ENCODE measurements at regions not wholly inside any gene's neighbourhood (a gene's known extent, or its start where the extent isn't known, plus 50 kb on each side); places are given as distances from the start of the nearest gene placed in this dataset.

GRCh38 chr22:47842119-47842518, 1079.7 kb downstream of the TBC1D22A start:
- Histone ChIP-seq H2AFZ (ENCODE audit: low read length) (no peak overlapping the region), H3K9me3 (ENCODE audit: low read length) (no peaks in the 10 kb centered on the region), H3K9ac (ENCODE audit: insufficient read depth, low read depth, low read length) (no peak overlapping the region), H3K79me2 (ENCODE audit: insufficient read depth, low read length) (no peaks in the 10 kb centered on the region), H3K4me3 (replicated peaks in 1 of 3; ENCODE audit: insufficient read depth in 1 of 3, low read depth in 2 of 3, low read length in 3 of 3) (no peak overlapping the region), H4K20me1 (ENCODE audit: insufficient read depth, low read length) (no peaks in the 10 kb centered on the region), H3K4me2 (ENCODE audit: low read depth, low read length) (no peak overlapping the region), H3K4me1 (ENCODE audit: insufficient read depth, low read length) (no peaks in the 10 kb centered on the region), H3K27ac (ENCODE audit: extremely low read length, insufficient read depth, low read length) (no peak overlapping the region), H3K27me3 (ENCODE audit: control insufficient read depth in 1 of 2, insufficient read depth in 2 of 2, low read length in 2 of 2) (peaks cover 2 to 27% of the 10 kb centered on the region in 2 experiments; a peak in 3 of 5 replicates), H3K36me3 (replicated peaks in 1 of 2; ENCODE audit: control insufficient read depth in 1 of 2, insufficient read depth in 2 of 2, low read length in 2 of 2) (no peaks in the 10 kb centered on the region)
- ChIA-PET POLR2A (no interaction called here), CTCF (ENCODE audit: low intra/inter-chr PET ratio, low total read pairs) (no interaction called here)
- no TSS peak for BruUV-seq (replicated peaks)
- FAIRE-seq (no peak), ATAC-seq (peak; percentile 42; the same call in 2 of the 3 replicates), DNase-seq (ENCODE audit: low spot score) (no peak)
- TF ChIP-seq KDM3A (CRISPR knock-in tag; IDR thresholded peaks at IDR 0.05; ENCODE audit: low read depth) = no peak
- peak; percentile 30; the same call in 1 of the 2 replicates for TF ChIP-seq CTCF (CRISPR knock-in tag; IDR thresholded peaks at IDR 0.05)
- in situ Hi-C loops (cut with HindIII; ENCODE audit: extremely low pct_ligation_motif_present, low pct_unique_long_range_greater_than_20kb) (loop anchor here (5.0 kb wide), 1 partner anchor 650 kb away; no protein-coding TSS in a partner anchor), intact Hi-C loops (cut with micrococcal nuclease; ENCODE audit: unreplicated experiment) (no loop called here)
- WGBS (ENCODE audit: low lambda C conversion rate) = 25% methylated on average over 9 of the region's 10 CpGs

GRCh38 chr22:47841156-47841555, 1078.7 kb downstream of the TBC1D22A start:
- in situ Hi-C loops (cut with HindIII; ENCODE audit: extremely low pct_ligation_motif_present, low pct_unique_long_range_greater_than_20kb) = loop anchor here (5.0 kb wide), 1 partner anchor 651 kb away; no protein-coding TSS in a partner anchor
- Histone ChIP-seq H3K4me1 (ENCODE audit: insufficient read depth, low read length) (no peaks in the 10 kb centered on the region), H2AFZ (ENCODE audit: low read length) (no peak overlapping the region), H3K4me2 (ENCODE audit: low read depth, low read length) (no peak overlapping the region), H3K4me3 (replicated peaks in 1 of 3; ENCODE audit: insufficient read depth in 1 of 3, low read depth in 2 of 3, low read length in 3 of 3) (no peak overlapping the region), H3K79me2 (ENCODE audit: insufficient read depth, low read length) (no peaks in the 10 kb centered on the region), H3K9me3 (ENCODE audit: low read length) (no peaks in the 10 kb centered on the region), H3K27me3 (ENCODE audit: control insufficient read depth in 1 of 2, insufficient read depth in 2 of 2, low read length in 2 of 2) (peaks cover 2 to 27% of the 10 kb centered on the region in 2 experiments; a peak in 3 of 5 replicates), H4K20me1 (ENCODE audit: insufficient read depth, low read length) (no peaks in the 10 kb centered on the region), H3K9ac (ENCODE audit: insufficient read depth, low read depth, low read length) (no peak overlapping the region), H3K36me3 (replicated peaks in 1 of 2; ENCODE audit: control insufficient read depth in 1 of 2, insufficient read depth in 2 of 2, low read length in 2 of 2) (no peaks in the 10 kb centered on the region), H3K27ac (ENCODE audit: extremely low read length, insufficient read depth, low read length) (no peak overlapping the region)
- FAIRE-seq = no peak
- BruUV-seq (replicated peaks) = no TSS peak
- ChIA-PET POLR2A (no interaction called here), CTCF (ENCODE audit: low intra/inter-chr PET ratio, low total read pairs) (no interaction called here)
- intact Hi-C loops (cut with micrococcal nuclease; ENCODE audit: unreplicated experiment) = no loop called here
- WGBS (ENCODE audit: low lambda C conversion rate) = 0% methylated on average over 3 of the region's 3 CpGs
- no peak for ATAC-seq
- no peak for DNase-seq (ENCODE audit: low spot score)
- no peak for TF ChIP-seq SETDB1 (CRISPR knock-in tag; IDR thresholded peaks at IDR 0.05; ENCODE audit: borderline replicate concordance)
- no peak for TF ChIP-seq CENPT (CRISPR knock-in tag; IDR thresholded peaks at IDR 0.05; ENCODE audit: low read depth)
- TF ChIP-seq ATF2 (CRISPR knock-in tag; IDR thresholded peaks at IDR 0.05) = no peak
- TF ChIP-seq MAFK (conservative IDR thresholded peaks at IDR 0.05 in 1 of 2, IDR thresholded peaks at IDR 0.05 in 1 of 2; ENCODE audit: low read length in 2 of 2) = no peak

Measured in HepG2 (cell line).